GM12878 (cell line): ENCODE measurements at regions not wholly inside any gene's neighbourhood (a gene's known extent, or its start where the extent isn't known, plus 50 kb on each side); places are given as distances from the start of the nearest gene placed in this dataset.

Experiments used
- ATAC-seq: fragments of 200-7000 bp; cut with Tn5 transposase; 3 replicates; pipeline ENCODE4 v1.9.1; 2020; ENCODE audit warnings: mild to moderate bottlenecking, moderate library complexity
- BruUV-seq: library from RNA; stranded (reverse); fragments of 400-500 nt; replicated peaks from 2 replicates; lab custom pipeline; 2021; lab: Mats Ljungman, UMichigan
- CTCF ChIA-PET: fragments of 300-600 bp; sonication (Branson Sonifier 250); formaldehyde crosslinking; extraction: SDS; loops from one replicate; lab custom pipeline; 2021; ENCODE audit warnings: inconsistent platforms; lab: Yijun Ruan, JAX
- POLR2A ChIA-PET: fragments of 350-600 bp; formaldehyde crosslinking; extraction: SDS; loops from one replicate; lab custom pipeline; 2021; ENCODE audit warnings: inconsistent platforms; lab: Charles Lee
- RAD21 ChIA-PET: fragments of 300-600 bp; sonication (Branson Sonifier 250); formaldehyde crosslinking; loops from one replicate; lab custom pipeline; 2023; ENCODE audit warnings: antibody characterized with exemption; ENCODE audit not compliant: unreplicated experiment; lab: Charles Lee
- SMC1A ChIA-PET: fragments of 300-600 bp; sonication (Branson Sonifier 250); formaldehyde crosslinking; loops from one replicate; lab custom pipeline; 2023; ENCODE audit not compliant: unreplicated experiment, uncharacterized antibody; lab: Charles Lee
- DNase-seq: peaks from one replicate; pipeline ENCODE4 v3.0.0-alpha.2; 2011; ENCODE audit warnings: low read depth, low spot score
- FAIRE-seq: peaks from 3 replicates; lab custom pipeline; 2011; peaks lifted over from hg19 to GRCh38; lab: Jason Lieb, UNC
- H2AFZ ChIP-seq: 2 replicates; pipeline ENCODE4 v1.6.0; 2011; ENCODE audit warnings: low read depth, low read length, control low read depth; ENCODE audit not compliant: control insufficient read depth
- H3K27ac ChIP-seq: 2 replicates; pipeline ENCODE4 v1.5.1; 2011; ENCODE audit warnings: control low read depth; ENCODE audit not compliant: control insufficient read depth, insufficient read depth
- H3K27me3 ChIP-seq, 2 experiments: replicated peaks in 1 of 2; 2 replicates each; pipeline versions ENCODE4 v1.6.0 to v1.6.1; 2011; ENCODE audit warnings: low read length in 1 of 2; ENCODE audit not compliant: control insufficient read depth in 2 of 2, insufficient read depth in 2 of 2
- H3K36me3 ChIP-seq, 2 experiments: 2 replicates each; pipeline ENCODE4 v1.5.1; 2011; ENCODE audit warnings: low read length in 1 of 2; ENCODE audit not compliant: control insufficient read depth in 2 of 2, insufficient read depth in 2 of 2
- H3K4me1 ChIP-seq: 2 replicates; pipeline ENCODE4 v1.6.1; 2011; ENCODE audit warnings: mild to moderate bottlenecking, low read length, moderate library complexity, mixed read lengths; ENCODE audit not compliant: control insufficient read depth, insufficient read depth
- H3K4me2 ChIP-seq: 2 replicates; pipeline ENCODE4 v1.6.0; 2011; ENCODE audit warnings: control low read depth; ENCODE audit not compliant: control insufficient read depth, insufficient read depth
- H3K4me3 ChIP-seq: fragments of 200-600 bp; sonication (generic); 2 replicates; pipeline ENCODE4 v1.5.1; 2016
- H3K79me2 ChIP-seq: 2 replicates; pipeline ENCODE4 v1.6.0; 2011; ENCODE audit warnings: low read length; ENCODE audit not compliant: control insufficient read depth, insufficient read depth
- H3K9ac ChIP-seq: 2 replicates; pipeline ENCODE4 v1.8.0; 2011; ENCODE audit warnings: low read length, control low read depth, mixed read lengths; ENCODE audit not compliant: control insufficient read depth, insufficient read depth
- H3K9me3 ChIP-seq: replicated peaks from 3 replicates; pipeline ENCODE4 v1.5.1; 2011; ENCODE audit warnings: mild to moderate bottlenecking, low read length; ENCODE audit not compliant: control insufficient read depth, insufficient read depth
- H4K20me1 ChIP-seq: 2 replicates; pipeline ENCODE4 v1.6.0; 2011; ENCODE audit not compliant: control insufficient read depth, insufficient read depth
- CBX5 ChIP-seq: sonication (generic); IDR thresholded peaks from 2 replicates; pipeline ENCODE4 v1.6.1; 2016; ENCODE audit warnings: low read depth, moderate library complexity, mild to moderate bottlenecking, inconsistent platforms
- MEF2B ChIP-seq: fragments of 450-650 bp; IDR thresholded peaks from 2 replicates; pipeline ENCODE4 v1.6.1; 2018; ENCODE audit warnings: mild to moderate bottlenecking, moderate library complexity; ENCODE audit not compliant: partially characterized antibody, poor library complexity, severe bottlenecking
- RB1 ChIP-seq: fragments of 450-650 bp; formaldehyde crosslinking; IDR thresholded peaks from 2 replicates; pipeline ENCODE4 v1.6.1; 2017; ENCODE audit warnings: mild to moderate bottlenecking, borderline replicate concordance
- SMC3 ChIP-seq: IDR thresholded peaks from 2 replicates; pipeline ENCODE4 v1.6.1; 2011; ENCODE audit warnings: low read length, improper control_type of control experiment, borderline replicate concordance
- YY1 ChIP-seq: IDR thresholded peaks from 2 replicates; pipeline ENCODE4 v1.6.1; 2011; ENCODE audit warnings: low read depth, mild to moderate bottlenecking, low read length
- ZNF217 ChIP-seq: fragments of 450-650 bp; IDR thresholded peaks from 2 replicates; pipeline ENCODE4 v1.6.1; 2017; ENCODE audit warnings: antibody characterized with exemption, mild to moderate bottlenecking
- WGBS: methylation state at CpG from one replicate; pipeline ENCODE4 v1.1.6; 2016; ENCODE audit warnings: low lambda C conversion rate; ENCODE audit not compliant: insufficient replicate concordance, insufficient coverage; ENCODE audit errors: missing lambda C conversion rate; 5-methylcytosine and 5-hydroxymethylcytosine counted together
- in situ Hi-C: fragments of 300-500 bp; cut with MboI; formaldehyde crosslinking; loops from 9 replicates; pipeline ENCODE4 v1.14.3; 2018; ENCODE audit warnings: mixed read lengths
- intact Hi-C: fragments of 100-400 bp; cut with micrococcal nuclease; formaldehyde crosslinking; loops from one replicate; pipeline ENCODE4 v1.14.2; 2022; ENCODE audit not compliant: unreplicated experiment
- TF ChIP-seq, protein P1 (sequence below): fragments of 450-650 bp; IDR thresholded peaks from 2 replicates; pipeline ENCODE4 v1.6.1; 2017; ENCODE audit warnings: mild to moderate bottlenecking, moderate library complexity
- TF ChIP-seq, protein P2 (sequence below): fragments of 450-650 bp; IDR thresholded peaks from 2 replicates; pipeline ENCODE4 v1.6.1; 2017; ENCODE audit warnings: mild to moderate bottlenecking, low read depth, inconsistent platforms; ENCODE audit not compliant: poor library complexity, severe bottlenecking
- TF ChIP-seq, protein P3 (sequence below): fragments of 450-650 bp; IDR thresholded peaks from 2 replicates; pipeline ENCODE4 v1.6.1; 2016; ENCODE audit warnings: mild to moderate bottlenecking
- TF ChIP-seq, protein P4 (sequence below): IDR thresholded peaks from 2 replicates; pipeline ENCODE4 v1.6.1; 2012; ENCODE audit warnings: low read depth, low read length, improper control_type of control experiment

DNA sequence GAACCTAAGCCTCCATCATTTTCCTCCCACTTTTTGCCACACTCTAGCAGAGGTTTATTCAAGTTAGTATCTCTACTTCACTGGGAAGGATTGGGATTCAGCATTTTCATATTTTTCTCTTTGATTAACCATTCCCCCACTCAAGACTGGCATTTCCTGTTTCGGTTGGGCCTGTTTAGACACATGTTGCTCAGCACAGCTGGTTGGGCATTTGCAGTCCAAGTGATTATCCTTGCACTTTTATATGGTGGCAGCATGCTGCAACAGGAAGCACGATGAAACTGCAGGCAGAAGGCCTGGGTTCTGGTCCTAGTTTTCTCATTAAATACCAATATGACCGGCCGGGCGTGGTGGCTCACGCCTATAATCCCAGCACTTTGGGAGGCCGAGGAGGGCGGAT, 182.9 kb upstream of the GRIN2B start (continued):
- TF ChIP-seq, protein P1, sequence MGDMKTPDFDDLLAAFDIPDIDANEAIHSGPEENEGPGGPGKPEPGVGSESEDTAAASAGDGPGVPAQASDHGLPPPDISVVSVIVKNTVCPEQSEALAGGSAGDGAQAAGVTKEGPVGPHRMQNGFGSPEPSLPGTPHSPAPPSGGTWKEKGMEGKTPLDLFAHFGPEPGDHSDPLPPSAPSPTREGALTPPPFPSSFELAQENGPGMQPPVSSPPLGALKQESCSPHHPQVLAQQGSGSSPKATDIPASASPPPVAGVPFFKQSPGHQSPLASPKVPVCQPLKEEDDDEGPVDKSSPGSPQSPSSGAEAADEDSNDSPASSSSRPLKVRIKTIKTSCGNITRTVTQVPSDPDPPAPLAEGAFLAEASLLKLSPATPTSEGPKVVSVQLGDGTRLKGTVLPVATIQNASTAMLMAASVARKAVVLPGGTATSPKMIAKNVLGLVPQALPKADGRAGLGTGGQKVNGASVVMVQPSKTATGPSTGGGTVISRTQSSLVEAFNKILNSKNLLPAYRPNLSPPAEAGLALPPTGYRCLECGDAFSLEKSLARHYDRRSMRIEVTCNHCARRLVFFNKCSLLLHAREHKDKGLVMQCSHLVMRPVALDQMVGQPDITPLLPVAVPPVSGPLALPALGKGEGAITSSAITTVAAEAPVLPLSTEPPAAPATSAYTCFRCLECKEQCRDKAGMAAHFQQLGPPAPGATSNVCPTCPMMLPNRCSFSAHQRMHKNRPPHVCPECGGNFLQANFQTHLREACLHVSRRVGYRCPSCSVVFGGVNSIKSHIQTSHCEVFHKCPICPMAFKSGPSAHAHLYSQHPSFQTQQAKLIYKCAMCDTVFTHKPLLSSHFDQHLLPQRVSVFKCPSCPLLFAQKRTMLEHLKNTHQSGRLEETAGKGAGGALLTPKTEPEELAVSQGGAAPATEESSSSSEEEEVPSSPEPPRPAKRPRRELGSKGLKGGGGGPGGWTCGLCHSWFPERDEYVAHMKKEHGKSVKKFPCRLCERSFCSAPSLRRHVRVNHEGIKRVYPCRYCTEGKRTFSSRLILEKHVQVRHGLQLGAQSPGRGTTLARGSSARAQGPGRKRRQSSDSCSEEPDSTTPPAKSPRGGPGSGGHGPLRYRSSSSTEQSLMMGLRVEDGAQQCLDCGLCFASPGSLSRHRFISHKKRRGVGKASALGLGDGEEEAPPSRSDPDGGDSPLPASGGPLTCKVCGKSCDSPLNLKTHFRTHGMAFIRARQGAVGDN, result no peak

DNA sequence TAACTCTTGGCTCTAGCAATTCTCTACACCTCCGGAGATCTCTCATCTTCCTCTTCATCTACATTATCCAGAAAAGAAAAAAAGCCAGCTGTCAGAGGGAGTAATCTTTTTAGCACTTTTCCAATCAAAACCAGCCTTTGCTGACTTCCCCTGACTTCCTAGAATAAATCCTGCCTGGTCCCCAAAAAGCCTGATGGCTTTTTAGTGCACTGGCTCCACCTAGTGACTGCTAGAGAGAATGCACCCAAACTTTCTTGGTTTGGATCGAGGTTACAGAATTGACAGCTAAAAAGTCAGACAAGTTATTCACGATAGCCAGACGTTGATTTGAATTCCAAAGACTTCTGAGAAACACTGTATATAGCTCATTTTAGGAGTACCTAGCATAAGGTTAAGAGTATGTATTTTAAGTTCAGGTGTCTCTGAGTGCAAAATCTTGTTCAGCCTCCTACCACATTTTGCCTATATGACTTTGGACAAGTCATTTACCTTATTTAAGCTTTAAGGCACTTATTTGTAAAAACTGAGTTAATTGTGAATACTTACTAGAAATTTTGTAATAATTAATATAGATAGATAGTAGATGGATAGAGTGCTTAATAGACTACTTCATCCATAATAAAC, 185.7 kb upstream of the GRIN2B start:
- WGBS, result 15% methylated on average over 4 of the region's 4 CpGs
- POLR2A ChIA-PET, result interaction anchor here (1.1 kb wide), 1 partner anchor 130 kb away, joined by 3 read pairs; no protein-coding TSS in a partner anchor
- Histone ChIP-seq H3K4me3 (no peak overlapping the region), H3K4me1 (peaks cover 5% of the 10 kb centered on the region), H3K9ac (no peak overlapping the region), H3K36me3 (no peaks in the 10 kb centered on the region), H3K4me2 (no peak overlapping the region), H3K27ac (no peak overlapping the region), H3K27me3 (no peaks in the 10 kb centered on the region), H4K20me1 (no peaks in the 10 kb centered on the region), H2AFZ (no peak overlapping the region; the same call in 1 of the 2 replicates), H3K79me2 (no peaks in the 10 kb centered on the region), H3K9me3 (no peaks in the 10 kb centered on the region)
- RAD21 ChIA-PET, result interaction anchor here (0.6 to 3.1 kb wide), 24 partner anchors 8 to 1252 kb away, joined by 3 to 49 read pairs (median 4); no protein-coding TSS in a partner anchor
- DNase-seq (no peak), ATAC-seq (peak; percentile 70), FAIRE-seq (peak; percentile 84)
- in situ Hi-C loops (loop anchor here (5.0 to 10.0 kb wide), 4 partner anchors 55 to 422 kb away; no protein-coding TSS in a partner anchor), intact Hi-C loops (loop anchor here (1.0 to 5.0 kb wide), 6 partner anchors 56 to 890 kb away; no protein-coding TSS in a partner anchor)
- SMC1A ChIA-PET, result interaction anchor here (0.6 to 4.1 kb wide), 46 partner anchors 9 to 912 kb away, joined by 3 to 40 read pairs (median 4); no protein-coding TSS in a partner anchor
- BruUV-seq, result no TSS peak
- CTCF ChIA-PET, result interaction anchor here (0.6 to 6.4 kb wide), 64 partner anchors 8 to 912 kb away, joined by 3 to 134 read pairs (median 4); partner anchors contain the start of gene ATF7IP
- TF ChIP-seq, protein P2, sequence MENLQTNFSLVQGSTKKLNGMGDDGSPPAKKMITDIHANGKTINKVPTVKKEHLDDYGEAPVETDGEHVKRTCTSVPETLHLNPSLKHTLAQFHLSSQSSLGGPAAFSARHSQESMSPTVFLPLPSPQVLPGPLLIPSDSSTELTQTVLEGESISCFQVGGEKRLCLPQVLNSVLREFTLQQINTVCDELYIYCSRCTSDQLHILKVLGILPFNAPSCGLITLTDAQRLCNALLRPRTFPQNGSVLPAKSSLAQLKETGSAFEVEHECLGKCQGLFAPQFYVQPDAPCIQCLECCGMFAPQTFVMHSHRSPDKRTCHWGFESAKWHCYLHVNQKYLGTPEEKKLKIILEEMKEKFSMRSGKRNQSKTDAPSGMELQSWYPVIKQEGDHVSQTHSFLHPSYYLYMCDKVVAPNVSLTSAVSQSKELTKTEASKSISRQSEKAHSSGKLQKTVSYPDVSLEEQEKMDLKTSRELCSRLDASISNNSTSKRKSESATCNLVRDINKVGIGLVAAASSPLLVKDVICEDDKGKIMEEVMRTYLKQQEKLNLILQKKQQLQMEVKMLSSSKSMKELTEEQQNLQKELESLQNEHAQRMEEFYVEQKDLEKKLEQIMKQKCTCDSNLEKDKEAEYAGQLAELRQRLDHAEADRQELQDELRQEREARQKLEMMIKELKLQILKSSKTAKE, result peak; percentile 19
- TF ChIP-seq CBX5, result no peak
- TF ChIP-seq, protein P3, sequence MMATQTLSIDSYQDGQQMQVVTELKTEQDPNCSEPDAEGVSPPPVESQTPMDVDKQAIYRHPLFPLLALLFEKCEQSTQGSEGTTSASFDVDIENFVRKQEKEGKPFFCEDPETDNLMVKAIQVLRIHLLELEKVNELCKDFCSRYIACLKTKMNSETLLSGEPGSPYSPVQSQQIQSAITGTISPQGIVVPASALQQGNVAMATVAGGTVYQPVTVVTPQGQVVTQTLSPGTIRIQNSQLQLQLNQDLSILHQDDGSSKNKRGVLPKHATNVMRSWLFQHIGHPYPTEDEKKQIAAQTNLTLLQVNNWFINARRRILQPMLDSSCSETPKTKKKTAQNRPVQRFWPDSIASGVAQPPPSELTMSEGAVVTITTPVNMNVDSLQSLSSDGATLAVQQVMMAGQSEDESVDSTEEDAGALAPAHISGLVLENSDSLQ, result peak; percentile 33; the same call in 1 of the 2 replicates
- TF ChIP-seq RB1, result peak; percentile 25; the same call in 1 of the 2 replicates
- TF ChIP-seq, protein P4, sequence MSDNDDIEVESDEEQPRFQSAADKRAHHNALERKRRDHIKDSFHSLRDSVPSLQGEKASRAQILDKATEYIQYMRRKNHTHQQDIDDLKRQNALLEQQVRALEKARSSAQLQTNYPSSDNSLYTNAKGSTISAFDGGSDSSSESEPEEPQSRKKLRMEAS, result no peak
- TF ChIP-seq YY1, result peak; percentile 46; the same call in 1 of the 2 replicates
- TF ChIP-seq SMC3, result peak; percentile 97
- TF ChIP-seq ZNF217, result no peak
- no peak for TF ChIP-seq MEF2B
